SK-N-SH treated with all-trans-retinoic acid at 6 μM for 48 hours (cell line): ENCODE measurements at regions not wholly inside any gene's neighbourhood (a gene's known extent, or its start where the extent isn't known, plus 50 kb on each side); places are given as distances from the start of the nearest gene placed in this dataset.

ENCODE experiments used
- ATAC-seq: fragments of 200-7000 bp; cut with Tn5 transposase; 3 replicates; pipeline ENCODE4 v1.9.1; 2020; ENCODE audit warnings: mild to moderate bottlenecking, moderate library complexity
- ARNTL ChIP-seq: fragments of 450-650 bp; formaldehyde crosslinking; IDR thresholded peaks from 2 replicates; pipeline ENCODE4 v1.5.0; 2020; ENCODE audit warnings: low read depth, mild to moderate bottlenecking, moderate library complexity, borderline replicate concordance
- BACH2 ChIP-seq: fragments of 250-450 bp; sonication (Bioruptor Pico); IDR thresholded peaks from 2 replicates; pipeline ENCODE4 v1.9.0; 2021; ENCODE audit warnings: mild to moderate bottlenecking, borderline replicate concordance
- CSDC2 ChIP-seq: fragments of 250-450 bp; sonication (Bioruptor Pico); IDR thresholded peaks from 2 replicates; pipeline ENCODE4 v1.5.0; 2020; ENCODE audit warnings: mild to moderate bottlenecking, moderate library complexity
- CSRNP3 ChIP-seq: fragments of 250-450 bp; sonication (Bioruptor Pico); IDR thresholded peaks from 2 replicates; pipeline ENCODE4 v1.5.1; 2021; ENCODE audit warnings: mild to moderate bottlenecking, moderate library complexity
- ESRRG ChIP-seq: fragments of 250-450 bp; sonication (Bioruptor Pico); IDR thresholded peaks from 2 replicates; pipeline ENCODE4 v1.6.1; 2021; ENCODE audit warnings: mild to moderate bottlenecking
- GLIS3 ChIP-seq: fragments of 250-450 bp; sonication (Bioruptor Pico); IDR thresholded peaks from 2 replicates; pipeline ENCODE4 v1.5.0; 2020; ENCODE audit warnings: mild to moderate bottlenecking, moderate library complexity
- ISL1 ChIP-seq: fragments of 250-450 bp; sonication (Bioruptor Pico); IDR thresholded peaks from 2 replicates; pipeline ENCODE4 v2.1.2; 2022; ENCODE audit warnings: mild to moderate bottlenecking, moderate library complexity
- OSR1 ChIP-seq: fragments of 250-450 bp; sonication (Bioruptor Pico); IDR thresholded peaks from 2 replicates; pipeline ENCODE4 v1.8.0; 2022; ENCODE audit warnings: moderate library complexity, mild to moderate bottlenecking, inconsistent platforms
- POU6F1 ChIP-seq: fragments of 250-450 bp; sonication (Bioruptor Pico); IDR thresholded peaks from 2 replicates; pipeline ENCODE4 v1.8.0; 2021; ENCODE audit warnings: low read depth, mild to moderate bottlenecking, moderate library complexity, borderline replicate concordance
- PPARA ChIP-seq: fragments of 250-450 bp; sonication (Bioruptor Pico); IDR thresholded peaks from 2 replicates; pipeline ENCODE4 v1.5.0; 2020; ENCODE audit warnings: mild to moderate bottlenecking, borderline replicate concordance
- RARB ChIP-seq: fragments of 250-450 bp; sonication (Bioruptor Pico); IDR thresholded peaks from 2 replicates; pipeline ENCODE4 v1.8.0; 2021; ENCODE audit warnings: mild to moderate bottlenecking, moderate library complexity
- SNAI2 ChIP-seq: fragments of 250-450 bp; sonication (Bioruptor Pico); IDR thresholded peaks from 2 replicates; pipeline ENCODE4 v1.5.0; 2020; ENCODE audit warnings: mild to moderate bottlenecking, moderate library complexity
- TCF4 ChIP-seq: fragments of 250-450 bp; sonication (Bioruptor Pico); IDR thresholded peaks from 2 replicates; pipeline ENCODE4 v1.8.0; 2021; ENCODE audit warnings: mild to moderate bottlenecking, moderate library complexity, borderline replicate concordance
- TOX ChIP-seq: fragments of 250-450 bp; sonication (Bioruptor Pico); IDR thresholded peaks from 2 replicates; pipeline ENCODE4 v1.8.0; 2021; ENCODE audit warnings: mild to moderate bottlenecking, moderate library complexity, borderline replicate concordance
- TSHZ2 ChIP-seq: fragments of 250-450 bp; sonication (Bioruptor Pico); IDR thresholded peaks from 2 replicates; pipeline ENCODE4 v1.5.0; 2020; ENCODE audit warnings: mild to moderate bottlenecking, moderate library complexity
- ZC3H10 ChIP-seq: fragments of 250-450 bp; sonication (Bioruptor Pico); IDR thresholded peaks from 2 replicates; pipeline ENCODE4 v1.5.1; 2021; ENCODE audit warnings: mild to moderate bottlenecking, moderate library complexity
- ZFP3 ChIP-seq: fragments of 250-450 bp; sonication (Bioruptor Pico); IDR thresholded peaks from 2 replicates; pipeline ENCODE4 v1.5.0; 2020; ENCODE audit warnings: mild to moderate bottlenecking, moderate library complexity
- ZFP30 ChIP-seq: fragments of 450-650 bp; formaldehyde crosslinking; IDR thresholded peaks from 2 replicates; pipeline ENCODE4 v1.5.0; 2022; ENCODE audit warnings: mild to moderate bottlenecking, moderate library complexity
- ZNF565 ChIP-seq: fragments of 450-650 bp; formaldehyde crosslinking; conservative IDR thresholded peaks from 2 replicates; pipeline ENCODE4 v1.5.0; 2020; ENCODE audit warnings: low read depth, mild to moderate bottlenecking, moderate library complexity
- ZNF70 ChIP-seq: fragments of 450-650 bp; formaldehyde crosslinking; IDR thresholded peaks from 2 replicates; pipeline ENCODE4 v1.5.0; 2020; ENCODE audit warnings: mild to moderate bottlenecking, moderate library complexity
- ZNF8 ChIP-seq: fragments of 450-650 bp; formaldehyde crosslinking; IDR thresholded peaks from 2 replicates; pipeline ENCODE4 v1.5.0; 2020; ENCODE audit warnings: mild to moderate bottlenecking, moderate library complexity
- TF ChIP-seq, protein P1 (sequence below): fragments of 250-450 bp; sonication (Bioruptor Pico); IDR thresholded peaks from 2 replicates; pipeline ENCODE4 v1.8.0; 2020; ENCODE audit warnings: mild to moderate bottlenecking, moderate library complexity, borderline replicate concordance

DNA sequence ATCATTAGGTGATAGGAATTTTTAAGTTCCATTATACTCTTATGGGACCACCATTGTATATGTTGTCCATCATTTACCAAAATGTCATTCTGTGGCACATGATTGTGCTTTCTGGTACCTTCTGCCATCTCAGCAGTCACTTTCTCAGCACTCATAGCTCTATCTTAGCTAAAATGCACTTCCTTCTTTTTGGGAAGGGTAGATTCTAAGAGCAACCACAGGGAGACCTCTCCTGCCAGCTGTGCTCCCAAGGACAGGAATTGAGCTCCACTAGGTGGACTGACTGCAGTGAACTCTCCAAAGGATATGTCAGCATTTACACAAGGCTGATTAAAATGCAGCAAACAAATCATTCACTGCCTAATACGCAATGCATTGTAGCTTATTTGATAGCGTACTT is 91.8 kb upstream of the OBI1 start:
- TF ChIP-seq ESRRG (CRISPR knock-in tag) (no peak), TOX (CRISPR knock-in tag) (no peak), ZNF8 (no peak), ISL1 (CRISPR knock-in tag) (no peak), OSR1 (CRISPR knock-in tag) (no peak), ZNF70 (CRISPR knock-in tag) (no peak), ZFP3 (CRISPR knock-in tag) (no peak), CSRNP3 (no peak), ZFP30 (CRISPR knock-in tag) (no peak), SNAI2 (CRISPR knock-in tag) (no peak), ZC3H10 (CRISPR knock-in tag) (no peak)
- TF ChIP-seq, protein P1, sequence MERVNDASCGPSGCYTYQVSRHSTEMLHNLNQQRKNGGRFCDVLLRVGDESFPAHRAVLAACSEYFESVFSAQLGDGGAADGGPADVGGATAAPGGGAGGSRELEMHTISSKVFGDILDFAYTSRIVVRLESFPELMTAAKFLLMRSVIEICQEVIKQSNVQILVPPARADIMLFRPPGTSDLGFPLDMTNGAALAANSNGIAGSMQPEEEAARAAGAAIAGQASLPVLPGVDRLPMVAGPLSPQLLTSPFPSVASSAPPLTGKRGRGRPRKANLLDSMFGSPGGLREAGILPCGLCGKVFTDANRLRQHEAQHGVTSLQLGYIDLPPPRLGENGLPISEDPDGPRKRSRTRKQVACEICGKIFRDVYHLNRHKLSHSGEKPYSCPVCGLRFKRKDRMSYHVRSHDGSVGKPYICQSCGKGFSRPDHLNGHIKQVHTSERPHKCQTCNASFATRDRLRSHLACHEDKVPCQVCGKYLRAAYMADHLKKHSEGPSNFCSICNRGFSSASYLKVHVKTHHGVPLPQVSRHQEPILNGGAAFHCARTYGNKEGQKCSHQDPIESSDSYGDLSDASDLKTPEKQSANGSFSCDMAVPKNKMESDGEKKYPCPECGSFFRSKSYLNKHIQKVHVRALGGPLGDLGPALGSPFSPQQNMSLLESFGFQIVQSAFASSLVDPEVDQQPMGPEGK: no peak
- ATAC-seq: no peak

DNA sequence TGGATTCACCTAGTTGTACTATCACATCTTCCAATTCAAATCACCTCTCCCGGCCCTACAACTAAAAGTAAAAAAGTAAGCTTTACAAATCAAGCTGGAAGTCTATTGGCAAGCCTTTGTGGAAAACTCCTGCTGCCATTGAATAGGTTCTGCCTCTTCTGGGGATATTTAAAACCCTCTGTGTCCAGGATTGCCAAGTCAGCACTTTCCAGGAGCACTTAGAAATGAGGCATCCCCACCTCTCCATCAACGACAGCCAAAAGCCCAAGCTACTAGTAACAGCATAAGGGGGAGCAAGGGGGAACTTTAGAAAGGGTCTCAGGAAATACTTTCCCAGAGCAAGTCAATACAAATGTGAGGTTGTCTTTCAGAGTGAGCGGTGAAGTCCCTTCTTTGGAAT is 85.0 kb upstream of the OBI1 start:
- no peak for TF ChIP-seq PPARA (CRISPR knock-in tag)
- TF ChIP-seq ISL1 (CRISPR knock-in tag): no peak
- no peak for TF ChIP-seq ZFP3 (CRISPR knock-in tag)
- no peak for TF ChIP-seq CSDC2 (CRISPR knock-in tag)
- no peak for TF ChIP-seq ZNF8
- no peak for TF ChIP-seq ZFP30 (CRISPR knock-in tag)
- TF ChIP-seq TOX (CRISPR knock-in tag): no peak
- TF ChIP-seq POU6F1: no peak
- no peak for TF ChIP-seq GLIS3 (CRISPR knock-in tag)
- TF ChIP-seq ZNF70 (CRISPR knock-in tag): no peak
- TF ChIP-seq ARNTL (CRISPR knock-in tag): no peak
- TF ChIP-seq SNAI2 (CRISPR knock-in tag): no peak
- no peak for TF ChIP-seq CSRNP3
- TF ChIP-seq ZNF565: no peak
- TF ChIP-seq OSR1 (CRISPR knock-in tag): no peak
- no peak for TF ChIP-seq RARB (CRISPR knock-in tag)
- no peak for TF ChIP-seq TCF4 (CRISPR knock-in tag)

GRCh38 chr13:78742659-78743058 is 83.7 kb upstream of the OBI1 start:
- ATAC-seq: no peak
- TF ChIP-seq ESRRG (CRISPR knock-in tag) (no peak), ZFP3 (CRISPR knock-in tag) (no peak), OSR1 (CRISPR knock-in tag) (no peak), RARB (CRISPR knock-in tag) (no peak), ARNTL (CRISPR knock-in tag) (no peak), SNAI2 (CRISPR knock-in tag) (no peak), BACH2 (CRISPR knock-in tag) (no peak), POU6F1 (no peak), ZNF70 (CRISPR knock-in tag) (no peak), PPARA (CRISPR knock-in tag) (no peak), CSRNP3 (no peak), TSHZ2 (CRISPR knock-in tag) (no peak), ZNF8 (no peak)
- TF ChIP-seq, protein P1: no peak

More for the DNA sequence above, 85.0 kb upstream of the OBI1 start:
- no peak for ATAC-seq
